Breast epithelium (tissue), 4 donors: ENCODE measurements at regions not wholly inside any gene's neighbourhood (a gene's known extent, or its start where the extent isn't known, plus 50 kb on each side); places are given as distances from the start of the nearest gene placed in this dataset.

Source experiments
- DNase-seq, 2 donors: peaks; one replicate each; pipeline ENCODE4 v3.0.0-alpha.2; 2019; ENCODE audit warnings: low spot score in 2 of 2
- H3K27ac ChIP-seq, 2 donors: fragments of 200-600 bp; sonication (generic) in 1 of 2; one replicate each; pipeline ENCODE4 v1.5.1; 2016 to 2019; ENCODE audit warnings: mild to moderate bottlenecking in 1 of 2
- H3K27me3 ChIP-seq, 2 donors: fragments of 200-600 bp; sonication (generic) in 1 of 2; one replicate each; pipeline versions ENCODE4 v1.5.1 to v1.6.0; 2017 to 2019; ENCODE audit warnings: control low read depth in 1 of 2, mild to moderate bottlenecking in 1 of 2
- H3K36me3 ChIP-seq: fragments of 200-600 bp; one replicate; pipeline ENCODE4 v1.5.1; 2019
- H3K4me1 ChIP-seq, 2 donors: fragments of 200-600 bp; sonication (generic); one replicate each; pipeline ENCODE4 v1.5.1; 2016 to 2019; ENCODE audit warnings: control low read depth in 1 of 2
- H3K4me3 ChIP-seq, 3 donors: fragments of 200-600 bp; sonication (generic); 1 replicate in 2 of 3; 2 replicates in 1 of 3; pipeline ENCODE4 v1.5.1; 2016 to 2019; ENCODE audit warnings: mild to moderate bottlenecking in 3 of 3, moderate library complexity in 2 of 3
- H3K9me3 ChIP-seq, 2 donors: fragments of 200-600 bp; sonication (generic) in 1 of 2; one replicate each; pipeline ENCODE4 v1.5.1; 2016 to 2019; ENCODE audit warnings: control low read depth in 1 of 2
- POLR2A ChIP-seq: fragments of 450-650 bp; IDR thresholded peaks from one replicate; pipeline ENCODE4 v1.6.1; 2016; ENCODE audit warnings: antibody characterized with exemption, mild to moderate bottlenecking, moderate library complexity
- POLR2AphosphoS5 ChIP-seq, 3 donors: sonication (generic); formaldehyde crosslinking; IDR thresholded peaks; one replicate each; pipeline ENCODE4 v1.6.1; 2017; ENCODE audit warnings: antibody characterized with exemption in 3 of 3
- intact Hi-C: fragments of 100-400 bp; cut with DNase I; formaldehyde crosslinking; loops from one replicate; pipeline ENCODE4 v1.15.1; 2023; ENCODE audit warnings: low total_unique reads
- TF ChIP-seq, protein P1 (sequence below), 3 donors: fragments of 450-650 bp; IDR thresholded peaks; one replicate each; pipeline ENCODE4 v1.5.1; 2016 to 2017; ENCODE audit warnings: antibody characterized with exemption in 3 of 3, mild to moderate bottlenecking in 3 of 3, moderate library complexity in 3 of 3

DNA sequence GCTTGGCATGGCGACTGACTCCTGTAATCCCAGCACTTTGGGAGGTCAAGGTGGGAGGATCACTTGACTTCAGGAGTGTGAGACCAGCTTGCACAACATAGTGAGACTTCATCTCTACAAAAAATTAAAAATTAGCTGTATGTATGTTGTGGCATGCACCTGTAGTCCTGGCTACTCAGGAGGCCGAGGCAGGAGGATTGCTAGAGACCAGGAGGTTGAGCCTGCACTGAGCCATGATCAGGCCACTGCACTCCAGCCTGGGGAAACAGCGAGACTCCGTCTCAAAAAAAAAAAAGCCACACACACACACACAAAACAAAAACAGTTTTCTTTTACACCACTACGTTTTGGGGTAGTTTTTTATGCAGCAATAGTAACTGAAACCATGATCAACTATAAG, 89.0 kb upstream of the DHX40 start:
- Histone ChIP-seq H3K9me3 (no peaks in the 10 kb centered on the region), H3K4me1 (no peaks in the 10 kb centered on the region), H3K4me3 (no peak overlapping the region), H3K36me3 (no peaks in the 10 kb centered on the region), H3K27ac (no peak overlapping the region), H3K27me3 (no peaks in the 10 kb centered on the region)
- TF ChIP-seq, protein P1, sequence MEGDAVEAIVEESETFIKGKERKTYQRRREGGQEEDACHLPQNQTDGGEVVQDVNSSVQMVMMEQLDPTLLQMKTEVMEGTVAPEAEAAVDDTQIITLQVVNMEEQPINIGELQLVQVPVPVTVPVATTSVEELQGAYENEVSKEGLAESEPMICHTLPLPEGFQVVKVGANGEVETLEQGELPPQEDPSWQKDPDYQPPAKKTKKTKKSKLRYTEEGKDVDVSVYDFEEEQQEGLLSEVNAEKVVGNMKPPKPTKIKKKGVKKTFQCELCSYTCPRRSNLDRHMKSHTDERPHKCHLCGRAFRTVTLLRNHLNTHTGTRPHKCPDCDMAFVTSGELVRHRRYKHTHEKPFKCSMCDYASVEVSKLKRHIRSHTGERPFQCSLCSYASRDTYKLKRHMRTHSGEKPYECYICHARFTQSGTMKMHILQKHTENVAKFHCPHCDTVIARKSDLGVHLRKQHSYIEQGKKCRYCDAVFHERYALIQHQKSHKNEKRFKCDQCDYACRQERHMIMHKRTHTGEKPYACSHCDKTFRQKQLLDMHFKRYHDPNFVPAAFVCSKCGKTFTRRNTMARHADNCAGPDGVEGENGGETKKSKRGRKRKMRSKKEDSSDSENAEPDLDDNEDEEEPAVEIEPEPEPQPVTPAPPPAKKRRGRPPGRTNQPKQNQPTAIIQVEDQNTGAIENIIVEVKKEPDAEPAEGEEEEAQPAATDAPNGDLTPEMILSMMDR (IDR thresholded peaks at IDR 0.05): no peak
- TF ChIP-seq POLR2AphosphoS5 (IDR thresholded peaks at IDR 0.05) (no peak), POLR2A (no peak)
- DNase-seq: no peak
- intact Hi-C loops: no loop called here

- no peak overlapping the region for H3K4me3 ChIP-seq
- intact Hi-C loops: no loop called here
- TF ChIP-seq POLR2AphosphoS5 (IDR thresholded peaks at IDR 0.05): no peak
- TF ChIP-seq, protein P1 (IDR thresholded peaks at IDR 0.05): no peak
- no peak for TF ChIP-seq POLR2A
These were observed 86.3 kb upstream of the DHX40 start for GRCh38 chr17:59479141-59479540.

GRCh38 chr17:59483860-59484259, 81.5 kb upstream of the DHX40 start:
- H3K9me3 ChIP-seq: no peaks in the 10 kb centered on the region
- no peaks in the 10 kb centered on the region for H3K36me3 ChIP-seq
- H3K4me1 ChIP-seq: no peaks in the 10 kb centered on the region
- no peak overlapping the region for H3K27ac ChIP-seq
- TF ChIP-seq POLR2A: no peak
- TF ChIP-seq, protein P1 (IDR thresholded peaks at IDR 0.05): no peak
- TF ChIP-seq POLR2AphosphoS5 (IDR thresholded peaks at IDR 0.05): no peak
- no peaks in the 10 kb centered on the region for H3K27me3 ChIP-seq
- intact Hi-C loops: no loop called here
- DNase-seq: no peak
- H3K4me3 ChIP-seq: no peak overlapping the region

More at GRCh38 chr17:59479141-59479540, 86.3 kb upstream of the DHX40 start:
- Histone ChIP-seq H3K4me1 (no peaks in the 10 kb centered on the region), H3K27me3 (no peaks in the 10 kb centered on the region), H3K27ac (no peak overlapping the region), H3K36me3 (no peaks in the 10 kb centered on the region), H3K9me3 (no peaks in the 10 kb centered on the region)
- no peak for DNase-seq

DNA sequence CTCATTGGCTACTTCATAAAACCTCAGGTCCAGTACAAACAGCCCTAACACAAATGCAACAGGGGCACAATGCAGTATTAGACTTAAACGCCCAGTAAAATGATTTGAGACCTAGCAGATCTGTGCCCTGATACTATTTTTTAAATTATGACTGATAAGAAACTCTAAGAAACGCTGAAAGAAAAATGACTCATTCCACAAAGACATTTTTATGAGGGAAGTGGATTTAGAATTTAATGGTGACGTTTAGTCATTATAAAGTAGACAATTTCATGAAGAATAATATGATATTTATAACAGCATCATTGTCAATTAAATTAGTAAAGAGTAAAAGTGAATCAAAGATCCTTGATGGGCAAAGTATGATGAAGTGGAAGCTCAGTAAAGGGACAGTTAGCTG, 80.4 kb upstream of the DHX40 start:
- no peak overlapping the region for H3K27ac ChIP-seq
- H3K9me3 ChIP-seq: no peaks in the 10 kb centered on the region
- H3K36me3 ChIP-seq: no peaks in the 10 kb centered on the region
- no peak for TF ChIP-seq POLR2AphosphoS5 (IDR thresholded peaks at IDR 0.05)
- TF ChIP-seq, protein P1 (IDR thresholded peaks at IDR 0.05): no peak
- no peak for TF ChIP-seq POLR2A
- no peaks in the 10 kb centered on the region for H3K4me1 ChIP-seq
- no peak overlapping the region for H3K4me3 ChIP-seq
- no peak for DNase-seq
- no peaks in the 10 kb centered on the region for H3K27me3 ChIP-seq
- intact Hi-C loops: no loop called here

- TF ChIP-seq POLR2AphosphoS5 (IDR thresholded peaks at IDR 0.05) (no peak), POLR2A (no peak)
- TF ChIP-seq, protein P1 (IDR thresholded peaks at IDR 0.05): no peak
- Histone ChIP-seq H3K27ac (no peak overlapping the region), H3K27me3 (no peaks in the 10 kb centered on the region), H3K4me3 (no peak overlapping the region), H3K4me1 (no peaks in the 10 kb centered on the region), H3K36me3 (no peaks in the 10 kb centered on the region), H3K9me3 (no peaks in the 10 kb centered on the region)
- intact Hi-C loops: no loop called here
- DNase-seq: no peak
These were observed 79.5 kb upstream of the DHX40 start for GRCh38 chr17:59485946-59486345.
